Endothelial cell of umbilical vein (primary cell): ENCODE measurements at regions not wholly inside any gene's neighbourhood (a gene's known extent, or its start where the extent isn't known, plus 50 kb on each side); places are given as distances from the start of the nearest gene placed in this dataset.

Experiments used
- BruUV-seq: library from RNA; stranded (reverse); fragments of 400-500 nt; replicated peaks from 2 replicates; lab custom pipeline; 2021; lab: Mats Ljungman, UMichigan
- CTCF ChIA-PET: fragments of 300-600, 350-600 bp; sonication (Branson Sonifier 250); formaldehyde crosslinking; loops from one replicate; lab custom pipeline; 2021; ENCODE audit warnings: antibody characterized with exemption, inconsistent platforms; lab: Charles Lee
- POLR2A ChIA-PET: fragments of 300-600, 350-600 bp; sonication (Branson Sonifier 250); formaldehyde crosslinking; loops from one replicate; lab custom pipeline; 2021; ENCODE audit warnings: antibody characterized with exemption, inconsistent platforms; lab: Charles Lee
- DNase-seq: peaks from one replicate; pipeline ENCODE4 v3.0.0-alpha.2; 2011; ENCODE audit warnings: low read depth, low spot score
- FAIRE-seq: peaks from 2 replicates; lab custom pipeline; 2011; peaks lifted over from hg19 to GRCh38; lab: Jason Lieb, UNC
- H2AFZ ChIP-seq: 2 replicates; pipeline ENCODE4 v1.6.0; 2012; ENCODE audit warnings: low read depth, low read length, control low read depth, inconsistent platforms
- H3K27ac ChIP-seq: 2 replicates; pipeline ENCODE4 v1.5.1; 2011; ENCODE audit warnings: low read depth, mild to moderate bottlenecking, control low read depth, low read length, moderate library complexity; ENCODE audit not compliant: insufficient read depth
- H3K27me3 ChIP-seq, 2 experiments: 2 replicates each; pipeline versions ENCODE4 v1.6.0 to v1.6.1; 2011; ENCODE audit warnings: low read length in 2 of 2, mixed read lengths in 1 of 2; ENCODE audit not compliant: control insufficient read depth in 2 of 2, insufficient read depth in 2 of 2
- H3K36me3 ChIP-seq, 2 experiments: 2 replicates in 1 of 2; 3 replicates in 1 of 2; pipeline ENCODE4 v1.5.1; 2011; ENCODE audit warnings: low read length in 2 of 2, mild to moderate bottlenecking in 1 of 2, moderate library complexity in 1 of 2; ENCODE audit not compliant: control insufficient read depth in 2 of 2, insufficient read depth in 2 of 2; ENCODE audit errors: extremely low read depth in 1 of 2
- H3K4me1 ChIP-seq: 3 replicates; pipeline ENCODE4 v1.5.1; 2011; ENCODE audit warnings: mild to moderate bottlenecking, low read length; ENCODE audit not compliant: control insufficient read depth, insufficient read depth; ENCODE audit errors: extremely low read depth
- H3K4me2 ChIP-seq: 2 replicates; pipeline ENCODE4 v1.6.1; 2011; ENCODE audit warnings: low read length, control low read depth, mixed read lengths; ENCODE audit not compliant: insufficient read depth
- H3K4me3 ChIP-seq, 3 experiments: fragments of 200-600 bp in 1 of 3; sonication (generic), shearing (Covaris generic) in 1 of 3; replicated peaks in 1 of 3; 2 replicates each; pipeline ENCODE4 v1.5.1; 2011 to 2016; ENCODE audit warnings: control low read depth in 3 of 3, low read length in 3 of 3, mild to moderate bottlenecking in 2 of 3, inconsistent platforms in 1 of 3, low read depth in 1 of 3, moderate library complexity in 1 of 3; ENCODE audit not compliant: insufficient read depth in 1 of 3
- H3K79me2 ChIP-seq: 2 replicates; pipeline ENCODE4 v1.6.0; 2012; ENCODE audit warnings: low read length, inconsistent platforms; ENCODE audit not compliant: control insufficient read depth, insufficient read depth
- H3K9ac ChIP-seq: replicated peaks from 2 replicates; pipeline ENCODE3; 2011; ENCODE audit warnings: low read length, control low read depth; ENCODE audit not compliant: insufficient read depth; ENCODE audit errors: extremely low read depth
- H3K9me1 ChIP-seq: replicated peaks from 3 replicates; pipeline ENCODE4 v1.6.0; 2011; ENCODE audit warnings: mild to moderate bottlenecking, low read length; ENCODE audit not compliant: control insufficient read depth, insufficient read depth; ENCODE audit errors: extremely low read depth
- H3K9me3 ChIP-seq: replicated peaks from 2 replicates; pipeline ENCODE4 v1.5.1; 2012; ENCODE audit warnings: low read length, inconsistent platforms; ENCODE audit not compliant: control insufficient read depth, insufficient read depth
- H4K20me1 ChIP-seq: replicated peaks from 2 replicates; pipeline ENCODE3; 2011; ENCODE audit warnings: mild to moderate bottlenecking, low read length; ENCODE audit not compliant: control insufficient read depth, insufficient read depth; ENCODE audit errors: extremely low read depth
- EZH2 ChIP-seq: IDR thresholded peaks from 2 replicates; pipeline ENCODE4 v1.6.1; 2012; ENCODE audit warnings: borderline replicate concordance, low read depth, mild to moderate bottlenecking, moderate library complexity, low read length, inconsistent platforms; ENCODE audit not compliant: severe bottlenecking
- FOS ChIP-seq: IDR thresholded peaks from 2 replicates; pipeline ENCODE4 v1.6.1; 2011; ENCODE audit warnings: mild to moderate bottlenecking, low read length, moderate library complexity, borderline replicate concordance; ENCODE audit not compliant: insufficient read depth
- GATA2 ChIP-seq: IDR thresholded peaks from 2 replicates; pipeline ENCODE4 v1.7.0; 2011; ENCODE audit warnings: low read depth, mild to moderate bottlenecking, moderate library complexity, mixed read lengths, low read length; ENCODE audit not compliant: insufficient read length, insufficient read depth
- JUN ChIP-seq: IDR thresholded peaks from 2 replicates; pipeline ENCODE4 v1.6.1; 2011; ENCODE audit warnings: borderline replicate concordance, low read depth; ENCODE audit not compliant: insufficient read length, insufficient read depth
- MYC ChIP-seq: IDR thresholded peaks from one replicate; pipeline ENCODE4 v1.6.1; 2011; ENCODE audit warnings: mild to moderate bottlenecking, low read depth, low read length
- POLR2A ChIP-seq: IDR thresholded peaks from 2 replicates; pipeline ENCODE4 v1.6.1; 2012; ENCODE audit warnings: low read depth, mild to moderate bottlenecking, control low read depth, low read length
- POLR2AphosphoS5 ChIP-seq: IDR thresholded peaks from 2 replicates; pipeline ENCODE4 v1.6.1; 2012; ENCODE audit warnings: low read depth, mild to moderate bottlenecking, control low read depth, low read length, moderate library complexity; ENCODE audit not compliant: insufficient read depth
- dilution Hi-C: fragments of 300-500 bp; cut with MboI; formaldehyde crosslinking; loops from one replicate; pipeline ENCODE4 v1.15.0; 2019; ENCODE audit warnings: low sequenced_read_pairs; ENCODE audit not compliant: extremely low pct_ligation_motif_present
- intact Hi-C: fragments of 100-400 bp; cut with micrococcal nuclease; formaldehyde crosslinking; loops from one replicate; pipeline ENCODE4 v1.10.0; 2022
- TF ChIP-seq, protein P1 (sequence below), 2 donors: IDR thresholded peaks; 1 replicate in 1 of 2; 2 replicates in 1 of 2; pipeline ENCODE4 v1.5.1; 2011; ENCODE audit warnings: low read length in 2 of 2, mild to moderate bottlenecking in 2 of 2, moderate library complexity in 2 of 2, control low read depth in 1 of 2, inconsistent platforms in 1 of 2, low read depth in 1 of 2; ENCODE audit not compliant: insufficient read depth in 1 of 2; ENCODE audit errors: extremely low read depth in 1 of 2
- TF ChIP-seq, protein P2 (sequence below): IDR thresholded peaks from 2 replicates; pipeline ENCODE4 v1.6.1; 2011; ENCODE audit not compliant: insufficient read depth, insufficient read length

DNA sequence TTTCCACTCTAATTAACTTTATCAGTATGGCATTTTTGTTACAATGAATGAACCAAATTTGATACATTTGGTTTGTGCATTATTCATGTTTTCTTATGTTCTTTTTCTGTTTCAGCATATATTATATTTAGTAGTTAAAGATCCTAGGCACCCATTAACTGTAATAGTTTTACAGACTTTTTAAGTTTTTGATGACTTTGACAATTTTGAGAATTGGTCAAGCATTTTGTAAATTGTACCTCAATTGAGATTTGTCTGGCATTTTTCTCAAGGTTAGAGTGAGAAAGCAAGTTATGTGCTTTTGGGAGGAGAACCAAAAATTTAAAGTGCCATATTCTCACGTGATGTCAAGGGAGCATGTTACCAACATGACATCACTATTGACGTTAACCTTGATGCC lies 1019.2 kb downstream of the CDH11 start:
- DNase-seq = no peak
- POLR2A ChIA-PET = no interaction called here

More for the DNA sequence above, 1019.2 kb downstream of the CDH11 start:
- intact Hi-C loops = no loop called here
- no peaks in the 10 kb centered on the region for H3K79me2 ChIP-seq
- no peak overlapping the region for H2AFZ ChIP-seq
- H3K4me2 ChIP-seq = no peak overlapping the region
- dilution Hi-C loops = no loop called here
- CTCF ChIA-PET = no interaction called here
- no peaks in the 10 kb centered on the region for H3K4me1 ChIP-seq
- no peaks in the 10 kb centered on the region for H3K27me3 ChIP-seq
- no peaks in the 10 kb centered on the region for H4K20me1 ChIP-seq
- no peak overlapping the region for H3K9ac ChIP-seq
- H3K4me3 ChIP-seq = no peak overlapping the region
- no peak for TF ChIP-seq POLR2A
- no peak for TF ChIP-seq GATA2
- TF ChIP-seq EZH2 = no peak
- TF ChIP-seq, protein P1, sequence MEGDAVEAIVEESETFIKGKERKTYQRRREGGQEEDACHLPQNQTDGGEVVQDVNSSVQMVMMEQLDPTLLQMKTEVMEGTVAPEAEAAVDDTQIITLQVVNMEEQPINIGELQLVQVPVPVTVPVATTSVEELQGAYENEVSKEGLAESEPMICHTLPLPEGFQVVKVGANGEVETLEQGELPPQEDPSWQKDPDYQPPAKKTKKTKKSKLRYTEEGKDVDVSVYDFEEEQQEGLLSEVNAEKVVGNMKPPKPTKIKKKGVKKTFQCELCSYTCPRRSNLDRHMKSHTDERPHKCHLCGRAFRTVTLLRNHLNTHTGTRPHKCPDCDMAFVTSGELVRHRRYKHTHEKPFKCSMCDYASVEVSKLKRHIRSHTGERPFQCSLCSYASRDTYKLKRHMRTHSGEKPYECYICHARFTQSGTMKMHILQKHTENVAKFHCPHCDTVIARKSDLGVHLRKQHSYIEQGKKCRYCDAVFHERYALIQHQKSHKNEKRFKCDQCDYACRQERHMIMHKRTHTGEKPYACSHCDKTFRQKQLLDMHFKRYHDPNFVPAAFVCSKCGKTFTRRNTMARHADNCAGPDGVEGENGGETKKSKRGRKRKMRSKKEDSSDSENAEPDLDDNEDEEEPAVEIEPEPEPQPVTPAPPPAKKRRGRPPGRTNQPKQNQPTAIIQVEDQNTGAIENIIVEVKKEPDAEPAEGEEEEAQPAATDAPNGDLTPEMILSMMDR (IDR thresholded peaks at IDR 0.05; ENCODE audit: extremely low read depth in 1 of 2, insufficient read depth in 1 of 2, low read depth in 1 of 2, low read length in 2 of 2) = no peak
- TF ChIP-seq, protein P2, sequence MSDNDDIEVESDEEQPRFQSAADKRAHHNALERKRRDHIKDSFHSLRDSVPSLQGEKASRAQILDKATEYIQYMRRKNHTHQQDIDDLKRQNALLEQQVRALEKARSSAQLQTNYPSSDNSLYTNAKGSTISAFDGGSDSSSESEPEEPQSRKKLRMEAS = no peak
- TF ChIP-seq JUN = no peak
- no peak for TF ChIP-seq FOS
- no peak for TF ChIP-seq POLR2AphosphoS5
- no peak for TF ChIP-seq MYC
- no peaks in the 10 kb centered on the region for H3K9me3 ChIP-seq
- no TSS peak for BruUV-seq
- no peak overlapping the region for H3K27ac ChIP-seq
- FAIRE-seq = no peak
- no peaks in the 10 kb centered on the region for H3K9me1 ChIP-seq
- H3K36me3 ChIP-seq = no peaks in the 10 kb centered on the region
